Gastrocnemius medialis (tissue), 4 donors: ENCODE measurements at regions not wholly inside any gene's neighbourhood (a gene's known extent, or its start where the extent isn't known, plus 50 kb on each side); places are given as distances from the start of the nearest gene placed in this dataset.

ENCODE experiments used
- POLR2A ChIP-seq, 2 donors: fragments of 450-650 bp; IDR thresholded peaks; one replicate each; pipeline ENCODE4 v1.6.1; 2017; ENCODE audit warnings: antibody characterized with exemption in 2 of 2, mild to moderate bottlenecking in 2 of 2, moderate library complexity in 2 of 2
- TF ChIP-seq, protein P1 (sequence below), 5 experiments: fragments of 450-650 bp in 3 of 5; fragments of 200-600 bp in 2 of 5; sonication (generic) in 2 of 5; IDR thresholded peaks in 4 of 5; conservative IDR thresholded peaks in 1 of 5; 1 replicate in 4 of 5; 2 replicates in 1 of 5; pipeline ENCODE4 v1.5.1; 2016 to 2019; ENCODE audit warnings: antibody characterized with exemption in 5 of 5, mild to moderate bottlenecking in 3 of 5, moderate library complexity in 3 of 5

DNA sequence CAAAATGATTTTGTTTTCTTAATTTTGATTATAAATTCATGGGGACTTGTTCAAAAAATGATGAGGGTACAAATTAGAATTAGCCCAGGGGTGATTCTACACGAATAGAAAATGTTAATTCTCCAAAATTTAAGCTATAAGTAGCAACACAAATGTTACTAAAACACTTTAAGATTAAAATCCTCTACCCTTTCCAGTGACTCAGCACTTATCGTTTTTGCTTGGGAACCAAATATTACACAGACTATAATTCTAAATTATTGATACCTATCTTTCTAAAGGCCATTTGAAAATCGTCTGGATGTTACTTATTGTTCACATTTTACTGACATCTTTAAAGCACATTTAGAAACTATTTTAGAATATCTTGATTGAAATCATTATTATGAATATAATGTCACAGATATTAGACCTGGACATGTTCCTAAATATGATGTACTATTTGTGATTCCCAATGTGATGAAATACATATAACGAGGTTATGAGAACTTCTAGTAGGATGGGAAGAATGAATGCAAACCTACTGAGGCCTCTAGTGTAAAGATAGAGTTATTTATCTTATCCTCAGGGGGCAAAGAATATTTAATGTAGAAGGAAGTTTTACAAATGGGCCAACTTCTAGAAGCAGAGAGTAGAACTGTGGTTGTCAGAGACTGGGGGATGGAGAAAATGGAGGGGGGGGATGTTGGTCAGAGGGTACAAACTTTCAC is 132.0 kb upstream of the TP63 start:
- TF ChIP-seq, protein P1, sequence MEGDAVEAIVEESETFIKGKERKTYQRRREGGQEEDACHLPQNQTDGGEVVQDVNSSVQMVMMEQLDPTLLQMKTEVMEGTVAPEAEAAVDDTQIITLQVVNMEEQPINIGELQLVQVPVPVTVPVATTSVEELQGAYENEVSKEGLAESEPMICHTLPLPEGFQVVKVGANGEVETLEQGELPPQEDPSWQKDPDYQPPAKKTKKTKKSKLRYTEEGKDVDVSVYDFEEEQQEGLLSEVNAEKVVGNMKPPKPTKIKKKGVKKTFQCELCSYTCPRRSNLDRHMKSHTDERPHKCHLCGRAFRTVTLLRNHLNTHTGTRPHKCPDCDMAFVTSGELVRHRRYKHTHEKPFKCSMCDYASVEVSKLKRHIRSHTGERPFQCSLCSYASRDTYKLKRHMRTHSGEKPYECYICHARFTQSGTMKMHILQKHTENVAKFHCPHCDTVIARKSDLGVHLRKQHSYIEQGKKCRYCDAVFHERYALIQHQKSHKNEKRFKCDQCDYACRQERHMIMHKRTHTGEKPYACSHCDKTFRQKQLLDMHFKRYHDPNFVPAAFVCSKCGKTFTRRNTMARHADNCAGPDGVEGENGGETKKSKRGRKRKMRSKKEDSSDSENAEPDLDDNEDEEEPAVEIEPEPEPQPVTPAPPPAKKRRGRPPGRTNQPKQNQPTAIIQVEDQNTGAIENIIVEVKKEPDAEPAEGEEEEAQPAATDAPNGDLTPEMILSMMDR (IDR thresholded peaks at IDR 0.05 in 4 of 5, conservative IDR thresholded peaks at IDR 0.05 in 1 of 5): no peak
- no peak for TF ChIP-seq POLR2A (IDR thresholded peaks at IDR 0.05)
